GM12873 (cell line): ENCODE measurements at regions not wholly inside any gene's neighbourhood (a gene's known extent, or its start where the extent isn't known, plus 50 kb on each side); places are given as distances from the start of the nearest gene placed in this dataset.

Experiments
- CTCF ChIP-seq: IDR thresholded peaks from 2 replicates; pipeline ENCODE4 v1.5.1; 2012; ENCODE audit warnings: low read depth, mild to moderate bottlenecking, moderate library complexity, low read length, control low read depth; ENCODE audit not compliant: insufficient read depth; ENCODE audit errors: missing control alignments

- no peak for TF ChIP-seq CTCF
Measured at GRCh38 chr1:191711961-191712360, 446.3 kb upstream of the RGS18 start.

GRCh38 chr1:191714845-191715244, 443.4 kb upstream of the RGS18 start:
- no peak for TF ChIP-seq CTCF

DNA sequence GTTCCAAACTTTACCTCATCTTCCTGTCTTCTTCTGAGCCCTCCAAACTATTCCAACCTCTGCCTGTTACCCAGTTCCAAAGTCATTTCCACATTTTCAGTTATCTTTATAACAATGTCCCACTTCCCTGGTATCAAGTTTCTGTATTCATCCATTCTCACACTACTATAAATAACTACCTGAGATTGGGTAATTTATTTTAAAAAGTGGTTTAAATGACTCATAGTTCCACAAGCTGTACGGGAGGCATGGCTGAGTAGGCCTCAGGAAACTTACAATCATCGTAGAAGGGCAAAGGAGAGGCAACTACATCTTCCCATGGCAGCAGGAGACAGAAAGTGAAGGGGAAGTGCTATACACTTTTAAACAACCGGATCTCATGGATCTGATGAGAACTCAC, 428.5 kb upstream of the RGS18 start:
- TF ChIP-seq CTCF: no peak

DNA sequence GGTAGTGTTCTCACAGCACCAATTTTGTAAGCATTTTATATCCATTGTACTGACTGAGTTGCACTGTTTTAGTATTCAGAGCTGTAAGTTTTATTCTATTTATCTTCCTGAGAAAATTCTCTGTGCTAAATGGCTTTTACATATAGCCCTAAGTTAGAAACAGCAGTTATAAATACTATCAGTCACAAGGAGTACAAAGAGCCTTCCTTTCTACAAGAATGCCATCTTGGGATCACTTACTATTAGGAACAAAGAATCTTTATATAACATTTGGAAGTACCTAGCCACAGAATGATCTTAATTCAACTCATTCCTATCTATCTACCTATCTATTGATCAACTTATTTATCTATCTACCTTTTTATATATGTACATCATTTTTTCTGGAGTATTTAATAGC, 423.9 kb upstream of the RGS18 start:
- no peak for TF ChIP-seq CTCF

DNA sequence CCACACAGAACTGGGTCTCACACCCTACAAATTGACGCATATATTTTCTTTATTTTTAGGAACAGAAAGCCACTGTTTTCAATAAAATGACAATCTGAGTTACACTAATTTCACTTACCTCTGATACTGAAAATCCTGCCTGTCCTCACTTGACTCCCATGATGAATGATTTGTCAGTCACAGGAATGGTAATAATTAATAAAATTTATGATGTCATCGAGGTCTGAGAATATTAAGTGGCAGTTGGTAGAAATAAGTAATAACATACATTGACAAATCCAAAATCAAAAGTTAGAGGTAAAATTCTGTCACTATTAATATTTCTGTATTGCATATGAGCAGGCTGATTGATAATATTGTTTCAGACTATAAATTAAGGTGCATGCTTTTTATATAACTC, 418.7 kb upstream of the RGS18 start:
- TF ChIP-seq CTCF: no peak

DNA sequence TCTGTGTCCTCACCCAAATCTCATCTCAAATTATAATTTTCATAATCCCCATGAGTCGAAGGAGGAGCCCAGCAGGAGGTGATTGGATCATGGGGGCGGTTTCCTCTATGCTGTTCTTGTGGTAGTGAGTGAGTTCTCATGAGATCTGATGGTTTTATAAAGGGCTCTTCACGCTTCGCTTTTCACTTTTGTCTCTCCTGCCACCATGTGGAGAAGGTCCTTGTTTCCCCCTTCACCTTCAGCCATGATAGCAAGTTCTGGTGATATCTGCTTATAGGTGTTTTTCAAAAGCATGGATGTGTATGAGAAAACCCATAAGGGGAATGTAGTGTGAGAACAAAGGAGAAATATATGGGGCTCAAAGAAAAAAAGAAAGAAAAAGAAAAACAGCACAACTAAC, 405.9 kb upstream of the RGS18 start:
- no peak for TF ChIP-seq CTCF

DNA sequence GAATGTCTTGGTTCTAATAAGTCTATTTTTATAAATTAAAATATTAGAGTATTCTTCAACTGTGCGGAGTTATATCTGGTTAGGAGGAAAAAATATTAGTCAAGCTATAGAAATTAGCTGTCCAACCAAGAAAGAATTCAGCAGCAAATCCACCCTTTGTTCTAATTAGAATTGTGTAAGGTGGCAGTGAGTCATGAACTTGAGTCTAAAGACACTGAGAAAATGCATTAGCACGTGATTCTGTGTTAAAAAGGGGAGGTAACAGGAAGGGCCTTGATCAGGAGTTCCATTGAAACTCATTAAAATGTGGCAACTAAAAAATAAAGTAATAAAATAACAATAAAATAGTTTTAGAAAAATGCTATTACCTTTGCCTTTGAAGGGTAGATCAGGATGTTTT, 398.2 kb upstream of the RGS18 start:
- TF ChIP-seq CTCF: no peak

GRCh38 chr1:191788551-191788950, 369.7 kb upstream of the RGS18 start:
- TF ChIP-seq CTCF: no peak
